ENCODE measurements at regions not wholly inside any gene's neighbourhood (a gene's known extent, or its start where the extent isn't known, plus 50 kb on each side); places are given as distances from the start of the nearest gene placed in this dataset.

DNA sequence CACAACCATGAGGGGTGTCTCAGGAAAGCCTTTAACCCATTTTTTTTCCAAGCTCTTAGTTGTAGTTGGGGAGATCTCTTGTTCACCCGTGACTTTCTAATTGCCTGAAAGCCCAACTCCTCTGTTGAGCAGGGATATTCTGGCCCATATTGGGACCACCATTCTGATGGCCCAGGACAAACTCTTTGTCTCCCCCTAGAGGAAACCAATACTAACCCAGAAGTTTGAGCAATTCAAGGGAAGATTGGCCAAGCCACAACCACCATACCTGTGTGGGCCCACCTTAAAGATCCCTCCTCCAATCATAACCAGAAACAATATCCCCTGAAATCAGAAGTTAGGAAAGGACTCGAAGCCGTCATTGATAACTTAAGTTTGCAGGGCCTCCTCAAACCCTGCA, 132.6 kb downstream of the THBS2 start:
- TF ChIP-seq, protein P1, sequence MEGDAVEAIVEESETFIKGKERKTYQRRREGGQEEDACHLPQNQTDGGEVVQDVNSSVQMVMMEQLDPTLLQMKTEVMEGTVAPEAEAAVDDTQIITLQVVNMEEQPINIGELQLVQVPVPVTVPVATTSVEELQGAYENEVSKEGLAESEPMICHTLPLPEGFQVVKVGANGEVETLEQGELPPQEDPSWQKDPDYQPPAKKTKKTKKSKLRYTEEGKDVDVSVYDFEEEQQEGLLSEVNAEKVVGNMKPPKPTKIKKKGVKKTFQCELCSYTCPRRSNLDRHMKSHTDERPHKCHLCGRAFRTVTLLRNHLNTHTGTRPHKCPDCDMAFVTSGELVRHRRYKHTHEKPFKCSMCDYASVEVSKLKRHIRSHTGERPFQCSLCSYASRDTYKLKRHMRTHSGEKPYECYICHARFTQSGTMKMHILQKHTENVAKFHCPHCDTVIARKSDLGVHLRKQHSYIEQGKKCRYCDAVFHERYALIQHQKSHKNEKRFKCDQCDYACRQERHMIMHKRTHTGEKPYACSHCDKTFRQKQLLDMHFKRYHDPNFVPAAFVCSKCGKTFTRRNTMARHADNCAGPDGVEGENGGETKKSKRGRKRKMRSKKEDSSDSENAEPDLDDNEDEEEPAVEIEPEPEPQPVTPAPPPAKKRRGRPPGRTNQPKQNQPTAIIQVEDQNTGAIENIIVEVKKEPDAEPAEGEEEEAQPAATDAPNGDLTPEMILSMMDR (IDR thresholded peaks at IDR 0.05): no peak
- TF ChIP-seq PHF8 (IDR thresholded peaks at IDR 0.05; ENCODE audit: borderline replicate concordance, low read depth): no peak
- no peak for TF ChIP-seq POLR2AphosphoS2 (conservative IDR thresholded peaks at IDR 0.05; ENCODE audit: low read length)
- no peak for TF ChIP-seq MAX (IDR thresholded peaks at IDR 0.05)
- TF ChIP-seq RCOR1 (IDR thresholded peaks at IDR 0.05; ENCODE audit: low read depth, low read length): no peak

Data from A549 (cell line).